Thyroid gland (tissue), 4 donors: ENCODE measurements at regions not wholly inside any gene's neighbourhood (a gene's known extent, or its start where the extent isn't known, plus 50 kb on each side); places are given as distances from the start of the nearest gene placed in this dataset.

ENCODE experiments used
- DNase-seq, 2 donors: peaks; one replicate each; pipeline ENCODE4 v3.0.0-alpha.2; 2019
- H3K27ac ChIP-seq, 3 donors: fragments of 200-600 bp; sonication (generic); 1 replicate in 2 of 3; 2 replicates in 1 of 3; pipeline ENCODE4 v1.5.1; 2016 to 2019; ENCODE audit warnings: mild to moderate bottlenecking in 1 of 3, moderate library complexity in 1 of 3
- H3K27me3 ChIP-seq: fragments of 200-600 bp; sonication (generic); one replicate; pipeline ENCODE4 v1.5.1; 2019
- H3K36me3 ChIP-seq, 2 donors: fragments of 200-600 bp; sonication (generic); one replicate each; pipeline ENCODE4 v1.5.1; 2016 to 2019
- H3K4me1 ChIP-seq, 2 donors: fragments of 200-600 bp; sonication (generic); one replicate each; pipeline ENCODE4 v1.5.1; 2017 to 2019
- H3K4me3 ChIP-seq, 3 donors: fragments of 200-600 bp; sonication (generic); replicated peaks in 1 of 3; 1 replicate in 2 of 3; 2 replicates in 1 of 3; pipeline ENCODE4 v1.5.1; 2016; ENCODE audit warnings: mild to moderate bottlenecking in 1 of 3
- H3K9me3 ChIP-seq: fragments of 200-600 bp; sonication (generic); one replicate; pipeline ENCODE4 v1.5.1; 2017
- CTCF ChIP-seq, 6 experiments: fragments of 200-600 bp in 3 of 6; fragments of 450-650 bp in 3 of 6; sonication (generic) in 3 of 6; IDR thresholded peaks; one replicate each; pipeline ENCODE4 v1.5.1; 2016 to 2019; ENCODE audit warnings: antibody characterized with exemption in 6 of 6, mild to moderate bottlenecking in 2 of 6, inconsistent platforms in 1 of 6, moderate library complexity in 1 of 6
- POLR2A ChIP-seq, 2 donors: fragments of 450-650 bp; IDR thresholded peaks; one replicate each; pipeline ENCODE4 v1.6.1; 2017; ENCODE audit warnings: antibody characterized with exemption in 2 of 2, mild to moderate bottlenecking in 2 of 2, moderate library complexity in 1 of 2
- WGBS, 2 donors: methylation state at CpG; one replicate each; pipeline ENCODE4 v1.1.5; 2017; 5-methylcytosine and 5-hydroxymethylcytosine counted together
- intact Hi-C: fragments of 100-400 bp; cut with DNase I; formaldehyde crosslinking; loops from one replicate; pipeline ENCODE4 v1.15.1; 2023

GRCh38 chr2:217186152-217186551 is 326.3 kb upstream of the TNP1 start:
- Histone ChIP-seq H3K27ac (peak overlapping the region in 1 of 3 donors; percentile 33), H3K36me3 (no peaks in the 10 kb centered on the region), H3K4me1 (peaks cover 0 to 4% of the 10 kb centered on the region in 2 donors), H3K4me3 (no peak overlapping the region), H3K27me3 (no peaks in the 10 kb centered on the region), H3K9me3 (no peaks in the 10 kb centered on the region)
- intact Hi-C loops: no loop called here
- TF ChIP-seq CTCF (IDR thresholded peaks at IDR 0.05) (no peak), POLR2A (IDR thresholded peaks at IDR 0.05) (no peak)
- WGBS, 2 donors: 78 to 84% methylated on average over 6 of the region's 6 CpGs
- DNase-seq: no peak

GRCh38 chr2:217185265-217185995 is 325.6 kb upstream of the TNP1 start:
- DNase-seq: no peak
- WGBS, 2 donors: 89 to 90% methylated on average over 7 of the region's 7 CpGs
- no peaks in the 10 kb centered on the region for H3K36me3 ChIP-seq
- no peak for TF ChIP-seq POLR2A (IDR thresholded peaks at IDR 0.05)
- TF ChIP-seq CTCF (IDR thresholded peaks at IDR 0.05): no peak
- intact Hi-C loops: no loop called here
- H3K4me3 ChIP-seq: no peak overlapping the region
- H3K27ac ChIP-seq: peak overlapping the region in 1 of 3 donors; percentile 33
- no peaks in the 10 kb centered on the region for H3K27me3 ChIP-seq
- H3K4me1 ChIP-seq: peaks cover 0 to 4% of the 10 kb centered on the region in 2 donors
- H3K9me3 ChIP-seq: no peaks in the 10 kb centered on the region

- 95 to 97% methylated on average over 2 of the region's 2 CpGs for WGBS, 2 donors
- no peak for DNase-seq
- Histone ChIP-seq H3K27me3 (no peaks in the 10 kb centered on the region), H3K27ac (no peak overlapping the region), H3K4me1 (peaks cover 0 to 4% of the 10 kb centered on the region in 2 donors), H3K4me3 (no peak overlapping the region), H3K36me3 (no peaks in the 10 kb centered on the region), H3K9me3 (no peaks in the 10 kb centered on the region)
- intact Hi-C loops: no loop called here
- no peak for TF ChIP-seq POLR2A (IDR thresholded peaks at IDR 0.05)
- TF ChIP-seq CTCF (IDR thresholded peaks at IDR 0.05): no peak
Measured at GRCh38 chr2:217184242-217184641, 324.4 kb upstream of the TNP1 start.

- peaks cover 0 to 4% of the 10 kb centered on the region in 2 donors for H3K4me1 ChIP-seq
- TF ChIP-seq CTCF (IDR thresholded peaks at IDR 0.05): no peak
- no peak for TF ChIP-seq POLR2A (IDR thresholded peaks at IDR 0.05)
- no peak overlapping the region for H3K27ac ChIP-seq
- no peak overlapping the region for H3K4me3 ChIP-seq
- DNase-seq: peak; percentile 49 to 50
- no peaks in the 10 kb centered on the region for H3K36me3 ChIP-seq
- WGBS, 2 donors: 83 to 85% methylated on average over 1 of the region's 1 CpG
- H3K9me3 ChIP-seq: no peaks in the 10 kb centered on the region
- intact Hi-C loops: no loop called here
- H3K27me3 ChIP-seq: no peaks in the 10 kb centered on the region
Measured at GRCh38 chr2:217183471-217183870, 323.6 kb upstream of the TNP1 start.

- 56% methylated on average over 3 of the region's 3 CpGs for WGBS, 2 donors
- TF ChIP-seq CTCF (IDR thresholded peaks at IDR 0.05): no peak
- TF ChIP-seq POLR2A (IDR thresholded peaks at IDR 0.05): no peak
- intact Hi-C loops: no loop called here
Measured at GRCh38 chr2:217182926-217183325, 323.1 kb upstream of the TNP1 start.

More at GRCh38 chr2:217182926-217183325, 323.1 kb upstream of the TNP1 start:
- Histone ChIP-seq H3K4me3 (no peak overlapping the region), H3K36me3 (no peaks in the 10 kb centered on the region), H3K4me1 (peaks cover 0 to 4% of the 10 kb centered on the region in 2 donors), H3K9me3 (no peaks in the 10 kb centered on the region), H3K27me3 (no peaks in the 10 kb centered on the region), H3K27ac (no peak overlapping the region)
- no peak for DNase-seq
